OCI-M1 (cell line): ENCODE measurements at regions not wholly inside any gene's neighbourhood (a gene's known extent, or its start where the extent isn't known, plus 50 kb on each side); places are given as distances from the start of the nearest gene placed in this dataset.
A peak's percentile ranks its signal among the peaks of the same experiment; 100 is the strongest.
"Not testable (repeated sequence)": the region's sequence is repeated elsewhere in the genome, so short reads cannot be mapped to it uniquely, and the experiment has no call there.

Experiments
- DNase-seq: peaks from one replicate; lab custom pipeline; 2025; lab: John Stamatoyannopoulos, UW

- no peak for DNase-seq
Measured at GRCh38 chr9:106233116-106233515, 538.8 kb downstream of the TMEM38B start.

GRCh38 chr9:106260908-106261307 is 566.6 kb downstream of the TMEM38B start:
- not testable (repeated sequence) for DNase-seq

GRCh38 chr9:106277966-106278365 is 583.6 kb downstream of the TMEM38B start:
- DNase-seq: no peak

- DNase-seq: no peak
Measured at GRCh38 chr9:106283769-106284168, 579.2 kb upstream of the ZNF462 start.

- no peak for DNase-seq
Measured at GRCh38 chr9:106284296-106284695, 578.7 kb upstream of the ZNF462 start.

- DNase-seq: peak; percentile 52
Measured at GRCh38 chr9:106286249-106286648, 576.7 kb upstream of the ZNF462 start.

GRCh38 chr9:106287091-106287631 is 575.8 kb upstream of the ZNF462 start:
- DNase-seq: peak; percentile 27

GRCh38 chr9:106287731-106288130 is 575.2 kb upstream of the ZNF462 start:
- DNase-seq: no peak

GRCh38 chr9:106288689-106289088 is 574.3 kb upstream of the ZNF462 start:
- DNase-seq: no peak

GRCh38 chr9:106291786-106292185 is 571.2 kb upstream of the ZNF462 start:
- DNase-seq: no peak

GRCh38 chr9:106296426-106296825 is 566.5 kb upstream of the ZNF462 start:
- no peak for DNase-seq

- DNase-seq: no peak
Measured at GRCh38 chr9:106298997-106299396, 564.0 kb upstream of the ZNF462 start.

GRCh38 chr9:106304401-106304920 is 558.5 kb upstream of the ZNF462 start:
- no peak for DNase-seq

- no peak for DNase-seq
Measured at GRCh38 chr9:106305428-106306133, 557.4 kb upstream of the ZNF462 start.

- peak; percentile 63 for DNase-seq
Measured at GRCh38 chr9:106307670-106308069, 555.3 kb upstream of the ZNF462 start.

GRCh38 chr9:106309925-106310324 is 553.0 kb upstream of the ZNF462 start:
- DNase-seq: no peak

GRCh38 chr9:106310782-106311181 is 552.2 kb upstream of the ZNF462 start:
- peak; percentile 36 for DNase-seq

GRCh38 chr9:106312906-106313305 is 550.1 kb upstream of the ZNF462 start:
- DNase-seq: no peak

GRCh38 chr9:106314476-106314875 is 548.5 kb upstream of the ZNF462 start:
- no peak for DNase-seq

- no peak for DNase-seq
Measured at GRCh38 chr9:106321394-106322180, 541.4 kb upstream of the ZNF462 start.

GRCh38 chr9:106322706-106323245 is 540.2 kb upstream of the ZNF462 start:
- no peak for DNase-seq

- no peak for DNase-seq
Measured at GRCh38 chr9:106324053-106324585, 538.8 kb upstream of the ZNF462 start.
